ENCODE measurements at regions not wholly inside any gene's neighbourhood (a gene's known extent, or its start where the extent isn't known, plus 50 kb on each side); places are given as distances from the start of the nearest gene placed in this dataset.
"Not testable (repeated sequence)": the region's sequence is repeated elsewhere in the genome, so short reads cannot be mapped to it uniquely, and the experiment has no call there.

- Mint-ChIP-seq H3K27ac (no peak overlapping the region), H3K9me3 (peaks cover 0 to 33% (median 6%) of the 10 kb centered on the region in 7 donors), H3K4me1 (no peaks in the 10 kb centered on the region), H3K27me3 (ENCODE audit: low read depth in 3 of 3) (no peaks in the 10 kb centered on the region), H3K4me3 (no peak overlapping the region), H3K36me3 (no peaks in the 10 kb centered on the region)
- Histone ChIP-seq H4K20me1 (ENCODE audit: insufficient read depth, low read length) (no peaks in the 10 kb centered on the region), H3K4me3 (replicated peaks in 1 of 3; ENCODE audit: low read depth in 2 of 3, low read length in 3 of 3) (no peak overlapping the region), H3K9ac (ENCODE audit: insufficient read depth, low read length, poor library complexity, severe bottlenecking) (no peak overlapping the region), H3K4me1 (ENCODE audit: control insufficient read depth in 1 of 2, insufficient read depth in 2 of 2, low read length in 2 of 2) (no peaks in the 10 kb centered on the region), H3K36me3 (replicated peaks in 1 of 2; ENCODE audit: control insufficient read depth in 1 of 2, insufficient read depth in 2 of 2, low read length in 2 of 2) (no peaks in the 10 kb centered on the region), H3K4me2 (replicated peaks; ENCODE audit: extremely low read depth, low read length, poor library complexity, severe bottlenecking) (no peak overlapping the region), H3K27ac (ENCODE audit: low read depth in 1 of 2, low read length in 2 of 2) (no peak overlapping the region), H3K27me3 (ENCODE audit: control insufficient read depth in 2 of 2, insufficient read depth in 2 of 2, low read length in 2 of 2) (no peaks in the 10 kb centered on the region), H3K9me3 (replicated peaks in 1 of 2; ENCODE audit: control insufficient read depth in 1 of 2, insufficient read depth in 1 of 2, low read length in 2 of 2) (peaks cover 15 to 19% of the 10 kb centered on the region in 2 donors), H3K79me2 (ENCODE audit: insufficient read depth, low read length) (no peaks in the 10 kb centered on the region), H2AFZ (ENCODE audit: insufficient read depth, low read depth, low read length, poor library complexity, severe bottlenecking) (no peak overlapping the region)
- no peak for DNase-seq
- TF ChIP-seq CTCF (IDR thresholded peaks at IDR 0.05): no peak
- 100% methylated on average over 1 of the region's 2 CpGs for WGBS (ENCODE audit: insufficient coverage)
- intact Hi-C loops (cut with micrococcal nuclease): no loop called here
These were observed 479.6 kb downstream of the CNTN3 start for GRCh38 chr3:74134831-74135230.

GRCh38 chr3:74131546-74132328, 482.7 kb downstream of the CNTN3 start:
- intact Hi-C loops (cut with micrococcal nuclease); H3K27me3 ChIP-seq (ENCODE audit: control insufficient read depth in 2 of 2, insufficient read depth in 2 of 2, low read length in 2 of 2); H3K36me3 Mint-ChIP-seq; H3K27me3 Mint-ChIP-seq (ENCODE audit: low read depth in 3 of 3); H3K4me3 ChIP-seq (replicated peaks in 1 of 3; ENCODE audit: low read depth in 2 of 3, low read length in 3 of 3); H3K4me1 Mint-ChIP-seq; H3K36me3 ChIP-seq (replicated peaks in 1 of 2; ENCODE audit: control insufficient read depth in 1 of 2, insufficient read depth in 2 of 2, low read length in 2 of 2); H3K79me2 ChIP-seq (ENCODE audit: insufficient read depth, low read length); H3K4me3 Mint-ChIP-seq; H3K4me2 ChIP-seq (replicated peaks; ENCODE audit: extremely low read depth, low read length, poor library complexity, severe bottlenecking); H4K20me1 ChIP-seq (ENCODE audit: insufficient read depth, low read length); DNase-seq; H3K9ac ChIP-seq (ENCODE audit: insufficient read depth, low read length, poor library complexity, severe bottlenecking); H3K27ac Mint-ChIP-seq; H3K4me1 ChIP-seq (ENCODE audit: control insufficient read depth in 1 of 2, insufficient read depth in 2 of 2, low read length in 2 of 2); H3K27ac ChIP-seq (ENCODE audit: low read depth in 1 of 2, low read length in 2 of 2); H2AFZ ChIP-seq (ENCODE audit: insufficient read depth, low read depth, low read length, poor library complexity, severe bottlenecking): not testable (repeated sequence)
- peaks cover 3 to 33% (median 6%) of the 10 kb centered on the region in 7 donors for H3K9me3 Mint-ChIP-seq
- H3K9me3 ChIP-seq (replicated peaks in 1 of 2; ENCODE audit: control insufficient read depth in 1 of 2, insufficient read depth in 1 of 2, low read length in 2 of 2): peaks cover 11 to 19% of the 10 kb centered on the region in 2 donors
- WGBS (ENCODE audit: insufficient coverage): 73% methylated on average over 6 of the region's 6 CpGs

All from CD14-positive monocyte (primary cell).